ENCODE measurements at regions not wholly inside any gene's neighbourhood (a gene's known extent, or its start where the extent isn't known, plus 50 kb on each side); places are given as distances from the start of the nearest gene placed in this dataset.

- H3K36me3 Mint-ChIP-seq = no peaks in the 10 kb centered on the region
- Histone ChIP-seq H3K79me2 (ENCODE audit: insufficient read depth, low read length) (no peaks in the 10 kb centered on the region), H3K27me3 (ENCODE audit: control insufficient read depth in 2 of 2, insufficient read depth in 2 of 2, low read length in 2 of 2) (no peaks in the 10 kb centered on the region), H2AFZ (ENCODE audit: insufficient read depth, low read depth, low read length, poor library complexity, severe bottlenecking) (no peak overlapping the region), H4K20me1 (ENCODE audit: insufficient read depth, low read length) (no peaks in the 10 kb centered on the region), H3K36me3 (replicated peaks in 1 of 2; ENCODE audit: control insufficient read depth in 1 of 2, insufficient read depth in 2 of 2, low read length in 2 of 2) (no peaks in the 10 kb centered on the region), H3K4me2 (replicated peaks; ENCODE audit: extremely low read depth, low read length, poor library complexity, severe bottlenecking) (no peak overlapping the region), H3K4me1 (ENCODE audit: control insufficient read depth in 1 of 2, insufficient read depth in 2 of 2, low read length in 2 of 2) (no peaks in the 10 kb centered on the region), H3K9me3 (replicated peaks in 1 of 2; ENCODE audit: control insufficient read depth in 1 of 2, insufficient read depth in 1 of 2, low read length in 2 of 2) (peaks cover 5 to 8% of the 10 kb centered on the region in 2 donors), H3K9ac (ENCODE audit: insufficient read depth, low read length, poor library complexity, severe bottlenecking) (no peak overlapping the region), H3K27ac (ENCODE audit: low read depth in 1 of 2, low read length in 2 of 2) (no peak overlapping the region), H3K4me3 (replicated peaks in 1 of 3; ENCODE audit: low read depth in 2 of 3, low read length in 3 of 3) (no peak overlapping the region)
- H3K4me3 Mint-ChIP-seq = no peak overlapping the region
- H3K9me3 Mint-ChIP-seq = peaks cover 5 to 11% (median 8%) of the 10 kb centered on the region in 7 donors
- H3K4me1 Mint-ChIP-seq = peaks cover 3% of the 10 kb centered on the region
- no peak overlapping the region for H3K27ac Mint-ChIP-seq
- DNase-seq = no peak
- intact Hi-C loops (cut with micrococcal nuclease) = no loop called here
- H3K27me3 Mint-ChIP-seq (ENCODE audit: low read depth in 3 of 3) = peaks cover 0 to 4% (median 3%) of the 10 kb centered on the region in 3 donors
- TF ChIP-seq CTCF (IDR thresholded peaks at IDR 0.05) = no peak
Measured at GRCh38 chr12:46699986-46700385, 125.8 kb downstream of the SLC38A4 start.

- Mint-ChIP-seq H3K4me3 (no peak overlapping the region), H3K4me1 (peaks cover 3% of the 10 kb centered on the region), H3K9me3 (peaks cover 3 to 14% (median 6%) of the 10 kb centered on the region in 7 donors), H3K27me3 (ENCODE audit: low read depth in 3 of 3) (peaks cover 0 to 3% (median 0%) of the 10 kb centered on the region in 3 donors), H3K27ac (no peak overlapping the region), H3K36me3 (no peaks in the 10 kb centered on the region)
- Histone ChIP-seq H3K79me2 (ENCODE audit: insufficient read depth, low read length) (no peaks in the 10 kb centered on the region), H3K4me2 (replicated peaks; ENCODE audit: extremely low read depth, low read length, poor library complexity, severe bottlenecking) (no peak overlapping the region), H3K27me3 (ENCODE audit: control insufficient read depth in 2 of 2, insufficient read depth in 2 of 2, low read length in 2 of 2) (no peaks in the 10 kb centered on the region), H3K9me3 (replicated peaks in 1 of 2; ENCODE audit: control insufficient read depth in 1 of 2, insufficient read depth in 1 of 2, low read length in 2 of 2) (peaks cover 5 to 8% of the 10 kb centered on the region in 2 donors), H3K9ac (ENCODE audit: insufficient read depth, low read length, poor library complexity, severe bottlenecking) (no peak overlapping the region), H3K27ac (ENCODE audit: low read depth in 1 of 2, low read length in 2 of 2) (no peak overlapping the region), H3K36me3 (replicated peaks in 1 of 2; ENCODE audit: control insufficient read depth in 1 of 2, insufficient read depth in 2 of 2, low read length in 2 of 2) (no peaks in the 10 kb centered on the region), H3K4me3 (replicated peaks in 1 of 3; ENCODE audit: low read depth in 2 of 3, low read length in 3 of 3) (no peak overlapping the region), H3K4me1 (ENCODE audit: control insufficient read depth in 1 of 2, insufficient read depth in 2 of 2, low read length in 2 of 2) (no peaks in the 10 kb centered on the region), H4K20me1 (ENCODE audit: insufficient read depth, low read length) (no peaks in the 10 kb centered on the region), H2AFZ (ENCODE audit: insufficient read depth, low read depth, low read length, poor library complexity, severe bottlenecking) (no peak overlapping the region)
- TF ChIP-seq CTCF (IDR thresholded peaks at IDR 0.05) = no peak
- intact Hi-C loops (cut with micrococcal nuclease) = no loop called here
- DNase-seq = no peak
Measured at GRCh38 chr12:46698003-46698402, 127.8 kb downstream of the SLC38A4 start.

Data from CD14-positive monocyte (primary cell).